ENCODE measurements at regions not wholly inside any gene's neighbourhood (a gene's known extent, or its start where the extent isn't known, plus 50 kb on each side); places are given as distances from the start of the nearest gene placed in this dataset.

DNA sequence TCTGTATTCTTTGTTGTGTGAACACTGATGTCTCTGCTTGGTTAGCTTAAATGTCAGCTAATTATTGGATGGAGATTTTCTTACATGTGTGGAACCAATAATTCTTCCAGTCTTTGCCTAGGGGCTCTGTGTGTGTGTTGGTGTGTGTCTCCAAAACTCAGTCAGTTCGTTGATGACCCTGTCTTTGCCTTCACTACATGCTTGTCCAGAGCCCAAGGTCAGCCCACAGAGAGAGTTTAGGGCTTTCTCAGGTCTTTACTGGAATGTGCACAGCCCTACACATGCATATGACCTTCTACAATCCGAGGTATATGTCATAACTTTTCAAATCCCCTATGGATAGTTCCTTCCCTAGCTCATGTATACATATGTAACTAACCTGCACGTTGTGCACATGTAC is 74.1 kb upstream of the LDAH start:
- WGBS, 2 donors, result 47 to 48% methylated on average over 3 of the region's 3 CpGs
- Histone ChIP-seq H3K27me3 (peaks cover 0 to 11% (median 0%) of the 10 kb centered on the region in 4 donors), H3K4me3 (no peak overlapping the region), H3K9me3 (no peaks in the 10 kb centered on the region), H3K27ac (no peak overlapping the region), H3K36me3 (no peaks in the 10 kb centered on the region), H3K4me1 (no peaks in the 10 kb centered on the region)
- TF ChIP-seq, protein P1, sequence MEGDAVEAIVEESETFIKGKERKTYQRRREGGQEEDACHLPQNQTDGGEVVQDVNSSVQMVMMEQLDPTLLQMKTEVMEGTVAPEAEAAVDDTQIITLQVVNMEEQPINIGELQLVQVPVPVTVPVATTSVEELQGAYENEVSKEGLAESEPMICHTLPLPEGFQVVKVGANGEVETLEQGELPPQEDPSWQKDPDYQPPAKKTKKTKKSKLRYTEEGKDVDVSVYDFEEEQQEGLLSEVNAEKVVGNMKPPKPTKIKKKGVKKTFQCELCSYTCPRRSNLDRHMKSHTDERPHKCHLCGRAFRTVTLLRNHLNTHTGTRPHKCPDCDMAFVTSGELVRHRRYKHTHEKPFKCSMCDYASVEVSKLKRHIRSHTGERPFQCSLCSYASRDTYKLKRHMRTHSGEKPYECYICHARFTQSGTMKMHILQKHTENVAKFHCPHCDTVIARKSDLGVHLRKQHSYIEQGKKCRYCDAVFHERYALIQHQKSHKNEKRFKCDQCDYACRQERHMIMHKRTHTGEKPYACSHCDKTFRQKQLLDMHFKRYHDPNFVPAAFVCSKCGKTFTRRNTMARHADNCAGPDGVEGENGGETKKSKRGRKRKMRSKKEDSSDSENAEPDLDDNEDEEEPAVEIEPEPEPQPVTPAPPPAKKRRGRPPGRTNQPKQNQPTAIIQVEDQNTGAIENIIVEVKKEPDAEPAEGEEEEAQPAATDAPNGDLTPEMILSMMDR (IDR thresholded peaks at IDR 0.05), result no peak
- TF ChIP-seq POLR2A (IDR thresholded peaks at IDR 0.05), result no peak
- intact Hi-C loops (cut with DNase I), result no loop called here
- no peak for DNase-seq

GRCh38 chr2:20884829-20885228 is 61.9 kb upstream of the LDAH start:
- no peak overlapping the region for H3K27ac ChIP-seq
- TF ChIP-seq, protein P1 (IDR thresholded peaks at IDR 0.05), result no peak
- TF ChIP-seq POLR2A (IDR thresholded peaks at IDR 0.05), result no peak
- H3K36me3 ChIP-seq, result no peaks in the 10 kb centered on the region
- DNase-seq, result no peak
- intact Hi-C loops (cut with DNase I), result no loop called here
- no peak overlapping the region for H3K4me3 ChIP-seq
- 58 to 59% methylated on average over 5 of the region's 5 CpGs for WGBS, 2 donors
- H3K4me1 ChIP-seq, result no peaks in the 10 kb centered on the region
- no peaks in the 10 kb centered on the region for H3K27me3 ChIP-seq
- peaks cover 0 to 5% (median 0%) of the 10 kb centered on the region in 3 donors for H3K9me3 ChIP-seq

GRCh38 chr2:20882466-20883170 is 59.7 kb upstream of the LDAH start:
- Histone ChIP-seq H3K36me3 (no peaks in the 10 kb centered on the region), H3K9me3 (peaks cover 0 to 14% (median 0%) of the 10 kb centered on the region in 3 donors), H3K27me3 (no peaks in the 10 kb centered on the region), H3K27ac (no peak overlapping the region), H3K4me1 (peaks cover 0 to 3% (median 0%) of the 10 kb centered on the region in 3 donors), H3K4me3 (no peak overlapping the region)
- whole genome bisulfite sequencing, 2 donors, result 56 to 58% methylated on average over 3 of the region's 4 CpGs
- intact Hi-C loops (cut with DNase I), result no loop called here
- no peak for DNase-seq
- TF ChIP-seq POLR2A (IDR thresholded peaks at IDR 0.05), result no peak
- TF ChIP-seq, protein P1 (IDR thresholded peaks at IDR 0.05), result no peak

DNA sequence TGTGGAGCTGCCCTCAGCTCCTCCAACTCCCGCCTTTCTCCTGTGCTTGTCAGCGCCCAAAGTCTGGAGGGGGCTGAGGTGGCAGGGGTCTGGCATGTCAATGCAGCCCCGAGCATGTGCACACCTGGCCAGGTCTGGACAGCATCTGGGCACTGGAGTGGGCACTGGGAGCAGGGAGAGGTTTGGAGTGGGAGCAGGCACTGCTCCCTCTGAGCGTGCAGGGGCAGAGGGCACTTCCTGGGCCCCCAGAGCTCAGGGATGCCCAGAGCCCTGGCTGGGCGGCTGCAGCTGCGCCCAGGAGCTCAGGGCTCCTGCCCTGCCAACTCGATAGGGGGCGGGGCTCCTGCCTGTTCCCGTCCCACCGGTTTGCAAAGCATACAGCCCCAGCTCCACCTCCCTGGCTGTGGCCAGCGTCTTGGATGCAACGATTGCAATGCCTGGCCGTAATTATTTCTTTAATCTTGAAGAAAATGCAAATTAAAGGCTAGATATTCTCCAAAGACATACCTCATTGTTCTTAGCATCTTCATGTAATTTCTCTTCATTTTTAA is 57.4 kb upstream of the LDAH start:
- Histone ChIP-seq H3K4me3 (no peak overlapping the region), H3K36me3 (no peaks in the 10 kb centered on the region), H3K27ac (no peak overlapping the region), H3K27me3 (peaks cover 0 to 1% (median 0%) of the 10 kb centered on the region in 4 donors), H3K9me3 (peaks cover 0 to 14% (median 0%) of the 10 kb centered on the region in 3 donors), H3K4me1 (peaks cover 0 to 5% (median 0%) of the 10 kb centered on the region in 3 donors)
- no peak for DNase-seq
- TF ChIP-seq, protein P1 (IDR thresholded peaks at IDR 0.05), result no peak
- WGBS, 2 donors, result 71 to 75% methylated on average over 6 to 7 of the region's 13 CpGs
- intact Hi-C loops (cut with DNase I), result no loop called here

- TF ChIP-seq, protein P1 (IDR thresholded peaks at IDR 0.05), result no peak
- no peak for TF ChIP-seq POLR2A (IDR thresholded peaks at IDR 0.05)
- H3K9me3 ChIP-seq, result peaks cover 0 to 14% (median 0%) of the 10 kb centered on the region in 3 donors
- H3K4me3 ChIP-seq, result no peak overlapping the region
- H3K27ac ChIP-seq, result no peak overlapping the region
- DNase-seq, result no peak
- WGBS, 2 donors, result 60 to 65% methylated on average over 1 to 3 of the region's 5 CpGs
- intact Hi-C loops (cut with DNase I), result no loop called here
- no peaks in the 10 kb centered on the region for H3K36me3 ChIP-seq
- H3K4me1 ChIP-seq, result peaks cover 0 to 5% (median 0%) of the 10 kb centered on the region in 3 donors
- H3K27me3 ChIP-seq, result peaks cover 0 to 5% (median 0%) of the 10 kb centered on the region in 4 donors
These were observed 56.3 kb upstream of the LDAH start for GRCh38 chr2:20879221-20879620.
